HCEC 1CT (cell line): ENCODE measurements at regions not wholly inside any gene's neighbourhood (a gene's known extent, or its start where the extent isn't known, plus 50 kb on each side); places are given as distances from the start of the nearest gene placed in this dataset.

ENCODE experiments used
- DNase-seq: peaks from one replicate; pipeline ENCODE4 v3.0.0-alpha.2; 2017

GRCh38 chr11:10358696-10359095 lies 53.8 kb downstream of the ADM start:
- DNase-seq, result no peak

GRCh38 chr11:10359171-10359570 lies 54.3 kb downstream of the ADM start:
- no peak for DNase-seq

- no peak for DNase-seq
Measured at GRCh38 chr11:10360835-10361234, 56.0 kb downstream of the ADM start.

- DNase-seq, result no peak
Measured at GRCh38 chr11:10365045-10365444, 60.2 kb downstream of the ADM start.

- peak; percentile 98 for DNase-seq
Measured at GRCh38 chr11:10366568-10367331, 61.9 kb downstream of the ADM start.

- DNase-seq, result no peak
Measured at GRCh38 chr11:10371926-10372641, 67.2 kb downstream of the ADM start.

GRCh38 chr11:10373340-10373739 lies 68.5 kb downstream of the ADM start:
- DNase-seq, result peak; percentile 56

GRCh38 chr11:10373929-10374328 lies 69.1 kb downstream of the ADM start:
- no peak for DNase-seq

GRCh38 chr11:10374386-10374785 lies 69.5 kb downstream of the ADM start:
- no peak for DNase-seq

GRCh38 chr11:10375280-10375971 lies 70.6 kb downstream of the ADM start:
- DNase-seq, result peak; percentile 97

GRCh38 chr11:10376061-10376460 lies 71.2 kb downstream of the ADM start:
- peak; percentile 60 for DNase-seq

GRCh38 chr11:10377183-10377582 lies 72.3 kb downstream of the ADM start:
- peak; percentile 68 for DNase-seq

GRCh38 chr11:10378362-10378761 lies 73.5 kb downstream of the ADM start:
- no peak for DNase-seq

GRCh38 chr11:10379022-10379421 lies 74.1 kb downstream of the ADM start:
- DNase-seq, result no peak

GRCh38 chr11:10379426-10379825 lies 74.6 kb downstream of the ADM start:
- peak; percentile 80 for DNase-seq

- peak; percentile 34 for DNase-seq
Measured at GRCh38 chr11:10379871-10380568, 75.0 kb upstream of the AMPD3 start.

GRCh38 chr11:10380921-10381320 lies 74.1 kb upstream of the AMPD3 start:
- DNase-seq, result no peak

- peak; percentile 26 for DNase-seq
Measured at GRCh38 chr11:10381736-10382135, 73.3 kb upstream of the AMPD3 start.

- peak; percentile 28 for DNase-seq
Measured at GRCh38 chr11:10382518-10382917, 72.5 kb upstream of the AMPD3 start.

GRCh38 chr11:10385696-10386095 lies 69.4 kb upstream of the AMPD3 start:
- DNase-seq, result peak; percentile 33

GRCh38 chr11:10386361-10386760 lies 68.7 kb upstream of the AMPD3 start:
- DNase-seq, result no peak

GRCh38 chr11:10386861-10387205 lies 68.2 kb upstream of the AMPD3 start:
- no peak for DNase-seq
